Retinal pigment epithelial cell (primary cell): ENCODE measurements at regions not wholly inside any gene's neighbourhood (a gene's known extent, or its start where the extent isn't known, plus 50 kb on each side); places are given as distances from the start of the nearest gene placed in this dataset.

Experiments
- DNase-seq: peaks from one replicate; pipeline ENCODE4 v3.0.0-alpha.2; 2010; ENCODE audit warnings: low read depth
- H3K4me3 ChIP-seq: 2 replicates; pipeline ENCODE4 v1.5.1; 2011; ENCODE audit warnings: mild to moderate bottlenecking, low read length, control low read depth, moderate library complexity
- CTCF ChIP-seq: conservative IDR thresholded peaks from 2 replicates; pipeline ENCODE4 v1.5.1; 2011; ENCODE audit warnings: low read depth, low read length, control low read depth, inconsistent platforms

GRCh38 chr1:55338448-55338820, 123.3 kb upstream of the USP24 start:
- no peak for TF ChIP-seq CTCF
- no peak overlapping the region for H3K4me3 ChIP-seq
- no peak for DNase-seq

- DNase-seq = peak; percentile 13
- no peak overlapping the region for H3K4me3 ChIP-seq
- peak; percentile 59 for TF ChIP-seq CTCF
These were observed 122.8 kb upstream of the USP24 start for GRCh38 chr1:55337801-55338447.

- no peak for DNase-seq
- no peak for TF ChIP-seq CTCF
- H3K4me3 ChIP-seq = no peak overlapping the region
These were observed 119.6 kb upstream of the USP24 start for GRCh38 chr1:55334797-55335196.

GRCh38 chr1:55334160-55334559, 119.0 kb upstream of the USP24 start:
- H3K4me3 ChIP-seq = no peak overlapping the region
- TF ChIP-seq CTCF = no peak

GRCh38 chr1:55333461-55333860, 118.3 kb upstream of the USP24 start:
- H3K4me3 ChIP-seq = no peak overlapping the region
- no peak for TF ChIP-seq CTCF
- no peak for DNase-seq

More at GRCh38 chr1:55334160-55334559, 119.0 kb upstream of the USP24 start:
- no peak for DNase-seq

GRCh38 chr1:55331351-55331750, 116.2 kb upstream of the USP24 start:
- no peak overlapping the region for H3K4me3 ChIP-seq
- no peak for TF ChIP-seq CTCF
- DNase-seq = no peak

- no peak overlapping the region for H3K4me3 ChIP-seq
- no peak for TF ChIP-seq CTCF
- DNase-seq = no peak
These were observed 114.8 kb upstream of the USP24 start for GRCh38 chr1:55329808-55330432.
